Medulla oblongata (tissue), 1 donor: ENCODE measurements at regions not wholly inside any gene's neighbourhood (a gene's known extent, or its start where the extent isn't known, plus 50 kb on each side); places are given as distances from the start of the nearest gene placed in this dataset.

Experiments
- DNase-seq: peaks from one replicate; pipeline ENCODE4 v3.0.0-alpha.2; 2015; ENCODE audit errors: extremely low spot score

DNA sequence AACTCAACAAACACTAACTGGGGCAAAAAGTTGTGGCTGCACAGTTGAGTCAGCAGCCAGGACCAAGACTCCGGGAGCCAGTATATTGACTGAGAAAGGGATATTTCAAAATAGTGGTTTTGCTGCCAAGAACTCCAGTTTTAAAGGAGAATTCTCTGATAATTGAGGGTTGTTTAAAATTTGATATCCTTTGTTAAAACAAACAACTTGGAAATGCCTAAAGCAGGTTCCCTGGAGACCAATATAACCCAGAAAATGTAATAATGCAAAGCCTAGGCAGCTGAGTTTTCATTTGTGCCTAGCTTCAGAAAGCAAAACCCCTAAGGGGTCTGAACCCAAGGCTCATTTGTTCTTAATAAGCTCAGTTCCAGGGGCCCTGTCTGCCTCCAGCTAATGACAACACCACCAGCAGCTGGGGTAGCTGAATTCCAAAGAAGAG lies 311.7 kb upstream of the CCDC196 start:
- DNase-seq: no peak

DNA sequence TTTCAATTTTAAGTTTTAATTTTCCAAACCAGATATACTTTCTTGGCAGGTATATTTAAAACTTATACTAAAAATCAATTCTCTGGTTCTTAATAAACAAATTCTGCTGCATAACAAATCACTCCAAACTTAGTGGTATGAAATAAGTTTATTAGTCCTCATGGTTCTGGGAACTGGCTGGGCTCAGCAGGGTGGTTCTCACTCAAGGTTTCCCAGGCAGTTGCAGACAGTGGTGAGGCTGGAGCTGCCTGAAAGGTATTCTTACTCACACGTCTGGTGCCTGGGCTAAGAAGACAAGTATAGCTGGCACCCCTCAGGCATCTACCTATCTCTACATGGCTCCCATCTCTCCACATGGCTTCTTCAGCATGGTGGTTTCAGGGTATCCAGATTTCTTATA lies 308.2 kb upstream of the CCDC196 start:
- DNase-seq: no peak

DNA sequence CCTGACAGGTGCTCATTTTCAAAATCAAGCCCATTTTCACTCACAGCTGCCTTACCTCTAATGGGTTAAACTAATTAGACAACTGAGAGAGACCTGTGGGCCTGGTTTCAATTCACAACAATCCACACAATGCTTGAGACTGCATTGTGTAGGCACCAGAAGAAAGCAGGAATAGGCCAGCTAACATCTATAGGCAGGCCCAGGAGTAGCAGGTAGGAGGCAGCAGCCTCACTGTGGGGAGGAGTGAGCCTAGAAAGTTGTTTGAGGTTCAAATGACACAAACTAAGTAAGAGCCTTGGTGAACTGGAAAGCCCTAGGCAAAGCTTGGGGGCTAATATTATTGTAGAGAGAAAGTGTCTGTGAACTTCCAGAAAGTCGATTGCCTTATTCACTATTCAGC lies 289.5 kb upstream of the CCDC196 start:
- DNase-seq: no peak

- DNase-seq: no peak
These were observed 288.9 kb upstream of the CCDC196 start for GRCh38 chr14:66197276-66197675.

DNA sequence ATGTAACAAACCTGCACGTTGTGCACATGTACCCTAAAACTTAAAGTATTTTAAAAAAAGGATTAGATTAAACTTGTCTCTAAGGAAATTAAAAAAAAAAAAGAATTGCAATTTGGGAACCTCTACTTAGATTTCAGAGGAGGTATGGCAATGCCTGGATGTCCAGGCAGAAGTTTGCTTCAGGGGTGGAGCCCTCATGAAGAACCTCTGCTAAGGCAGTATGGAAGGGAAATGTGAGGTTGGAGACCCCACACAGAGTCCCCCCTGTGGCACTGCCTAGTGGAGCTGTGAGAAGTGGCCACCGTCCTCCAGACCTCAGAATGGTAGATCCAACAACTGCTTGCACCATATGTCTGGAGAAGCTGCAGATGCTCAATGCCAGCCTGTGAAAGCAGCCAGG lies 279.6 kb upstream of the CCDC196 start:
- no peak for DNase-seq

DNA sequence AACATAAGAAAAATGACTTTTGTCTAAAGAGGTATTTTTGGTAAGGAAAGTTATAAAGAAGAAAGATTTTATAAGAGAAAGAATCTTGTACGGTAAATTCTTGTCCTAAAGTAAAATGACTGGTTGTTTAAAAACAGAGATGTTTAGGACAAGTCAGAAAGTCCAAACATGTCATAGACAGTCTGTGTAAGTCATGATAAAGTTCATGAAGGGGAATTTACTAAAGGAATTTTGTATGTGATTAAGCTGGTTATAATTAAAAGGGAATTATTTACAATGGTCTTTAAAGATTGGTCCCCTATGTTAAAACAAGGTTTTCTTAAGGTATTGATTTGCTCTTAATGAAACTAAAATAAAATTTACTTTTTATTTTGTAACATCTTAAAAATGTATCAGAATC lies 269.4 kb upstream of the CCDC196 start:
- no peak for DNase-seq

- DNase-seq: no peak
These were observed 266.3 kb upstream of the CCDC196 start for GRCh38 chr14:66219886-66220285.

- DNase-seq: no peak
These were observed 261.5 kb upstream of the CCDC196 start for GRCh38 chr14:66224492-66225178.

GRCh38 chr14:66225337-66225736 lies 260.8 kb upstream of the CCDC196 start:
- no peak for DNase-seq

GRCh38 chr14:66228267-66228970 lies 257.8 kb upstream of the CCDC196 start:
- DNase-seq: no peak

GRCh38 chr14:66231820-66232219 lies 254.4 kb upstream of the CCDC196 start:
- no peak for DNase-seq

DNA sequence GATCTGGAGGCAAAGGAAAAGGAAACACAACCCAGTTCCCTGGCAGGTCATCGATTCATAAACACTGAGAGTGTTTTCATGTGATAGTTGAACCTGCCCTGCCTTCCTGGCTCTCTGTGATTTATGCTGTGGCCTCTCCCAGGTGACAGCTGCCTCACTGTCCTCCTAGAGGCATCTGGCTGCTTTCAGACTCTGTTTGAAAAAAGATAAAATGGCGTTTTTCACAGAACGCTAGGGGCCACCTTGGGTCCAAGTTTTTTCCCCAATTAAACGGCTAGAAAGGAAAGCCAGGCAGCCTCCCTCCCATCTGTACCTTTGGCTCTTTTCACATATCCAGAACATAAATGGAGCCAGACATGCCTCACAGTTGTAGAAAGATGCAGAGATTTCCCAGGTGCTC lies 252.6 kb upstream of the CCDC196 start:
- DNase-seq: no peak

GRCh38 chr14:66234411-66234810 lies 251.8 kb upstream of the CCDC196 start:
- no peak for DNase-seq

DNA sequence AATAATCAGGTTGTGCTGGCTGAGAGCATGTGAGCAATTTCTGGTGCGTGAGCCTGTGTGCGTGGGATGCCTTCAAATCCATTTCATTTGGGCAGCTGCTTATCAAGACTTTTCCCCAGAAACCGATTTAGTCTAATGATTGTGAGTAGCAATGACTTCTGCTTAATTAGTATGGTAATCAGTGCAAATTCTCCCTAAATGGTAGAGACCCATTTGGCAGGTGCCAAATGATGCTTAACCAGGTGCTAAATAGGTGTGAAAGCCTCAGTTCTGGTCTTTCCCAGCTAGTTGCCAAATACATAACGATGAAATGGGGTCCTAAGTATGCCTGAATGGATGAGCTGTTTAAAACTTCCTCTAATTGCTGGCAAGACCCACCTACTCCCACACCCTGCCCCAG lies 248.4 kb upstream of the CCDC196 start:
- DNase-seq: no peak

DNA sequence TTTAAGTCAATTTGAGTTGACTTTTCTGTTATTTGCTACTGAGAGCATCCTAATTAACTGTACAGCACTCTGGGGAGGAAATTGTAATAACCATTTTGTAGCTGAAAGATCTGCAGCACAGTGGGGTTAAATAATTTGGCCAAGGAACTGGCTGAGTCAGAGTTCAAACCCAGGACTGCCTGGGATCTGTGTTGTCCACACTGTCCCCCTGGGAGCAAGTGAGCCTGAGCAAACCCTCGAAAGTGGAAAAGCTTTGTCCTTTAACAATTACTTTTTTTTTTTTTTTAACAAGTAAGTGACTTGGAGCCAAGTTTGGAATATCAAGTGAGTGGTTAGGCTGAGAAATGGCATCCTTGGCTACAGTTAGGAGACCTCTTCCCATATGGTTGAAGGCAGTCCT lies 247.2 kb upstream of the CCDC196 start:
- no peak for DNase-seq

DNA sequence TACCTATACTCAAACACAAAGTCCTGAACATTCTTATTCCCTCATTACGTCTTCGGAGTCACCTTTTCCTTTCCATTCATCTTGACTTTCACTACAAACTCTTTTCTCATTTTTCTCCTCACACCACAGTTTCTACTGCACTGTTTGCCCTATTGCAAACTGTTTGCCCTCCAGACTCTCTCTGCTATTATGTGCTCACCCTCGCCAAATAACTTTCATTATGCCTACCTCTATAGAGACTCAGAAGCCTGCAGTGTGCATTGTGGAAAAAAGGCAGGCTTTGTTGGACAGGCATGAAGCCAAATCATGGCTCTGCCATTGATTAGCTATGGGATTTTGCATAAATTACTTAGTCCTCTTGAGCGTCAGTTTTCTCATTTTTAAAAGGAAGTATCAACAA lies 246.6 kb upstream of the CCDC196 start:
- DNase-seq: no peak

GRCh38 chr14:66240105-66240504 lies 246.1 kb upstream of the CCDC196 start:
- no peak for DNase-seq

GRCh38 chr14:66242001-66242400 lies 244.2 kb upstream of the CCDC196 start:
- DNase-seq: no peak

GRCh38 chr14:66244834-66245233 lies 241.3 kb upstream of the CCDC196 start:
- DNase-seq: no peak

- DNase-seq: no peak
These were observed 238.4 kb upstream of the CCDC196 start for GRCh38 chr14:66247662-66248193.

- no peak for DNase-seq
These were observed 237.9 kb upstream of the CCDC196 start for GRCh38 chr14:66248256-66248655.

- no peak for DNase-seq
These were observed 236.6 kb upstream of the CCDC196 start for GRCh38 chr14:66249544-66249943.

GRCh38 chr14:66254038-66254437 lies 232.1 kb upstream of the CCDC196 start:
- DNase-seq: no peak
